H9 (cell line): ENCODE measurements at regions not wholly inside any gene's neighbourhood (a gene's known extent, or its start where the extent isn't known, plus 50 kb on each side); places are given as distances from the start of the nearest gene placed in this dataset.

Experiments used
- DNase-seq: peaks from one replicate; pipeline ENCODE4 v3.0.0-alpha.2; 2017
- H2AFZ ChIP-seq: one replicate; pipeline ENCODE4 v1.6.1; 2013; ENCODE audit warnings: mild to moderate bottlenecking, low read length, control low read depth, moderate library complexity
- H2AK5ac ChIP-seq: 2 replicates; pipeline ENCODE4 v1.6.1; 2013; ENCODE audit warnings: low read length, control low read depth, mixed read lengths; ENCODE audit not compliant: insufficient read length
- H2BK120ac ChIP-seq: one replicate; pipeline ENCODE4 v1.6.1; 2013; ENCODE audit warnings: low read depth, mild to moderate bottlenecking, low read length, control low read depth, inconsistent platforms; ENCODE audit not compliant: poor library complexity, severe bottlenecking
- H2BK12ac ChIP-seq: 2 replicates; pipeline ENCODE4 v1.6.1; 2013; ENCODE audit warnings: low read length, control low read depth, mixed read lengths, low read depth; ENCODE audit not compliant: insufficient read length
- H2BK15ac ChIP-seq: 2 replicates; pipeline ENCODE4 v1.6.1; 2013; ENCODE audit warnings: low read depth, low read length, control low read depth
- H2BK20ac ChIP-seq: one replicate; pipeline ENCODE4 v1.6.1; 2013; ENCODE audit warnings: low read depth, mild to moderate bottlenecking, low read length, control low read depth, inconsistent platforms; ENCODE audit not compliant: poor library complexity, severe bottlenecking
- H2BK5ac ChIP-seq: 2 replicates; pipeline ENCODE4 v1.6.1; 2013; ENCODE audit warnings: low read length, control low read depth, mixed read lengths; ENCODE audit not compliant: insufficient read length
- H3K14ac ChIP-seq: 2 replicates; pipeline ENCODE4 v1.6.1; 2013; ENCODE audit warnings: low read length, control low read depth; ENCODE audit not compliant: insufficient read depth
- H3K18ac ChIP-seq: 2 replicates; pipeline ENCODE4 v1.6.1; 2013; ENCODE audit warnings: low read depth, mild to moderate bottlenecking, mixed read lengths, low read length, control low read depth; ENCODE audit not compliant: insufficient read length
- H3K23ac ChIP-seq: 2 replicates; pipeline ENCODE4 v1.6.1; 2013; ENCODE audit warnings: low read length, control low read depth, mixed read lengths, low read depth; ENCODE audit not compliant: insufficient read length
- H3K23me2 ChIP-seq: 2 replicates; pipeline ENCODE4 v1.6.1; 2013; ENCODE audit warnings: low read depth, mild to moderate bottlenecking, mixed read lengths, low read length, control low read depth; ENCODE audit not compliant: insufficient read length, poor library complexity, severe bottlenecking
- H3K27ac ChIP-seq: 2 replicates; pipeline ENCODE4 v1.5.1; 2013; ENCODE audit warnings: low read length, control low read depth, mixed read lengths, low read depth; ENCODE audit not compliant: insufficient read length
- H3K27me3 ChIP-seq: 2 replicates; pipeline ENCODE4 v1.6.1; 2013; ENCODE audit warnings: low read length, control low read depth, inconsistent platforms; ENCODE audit not compliant: insufficient read depth
- H3K4ac ChIP-seq: 2 replicates; pipeline ENCODE4 v1.6.1; 2013; ENCODE audit warnings: low read depth, mild to moderate bottlenecking, control low read depth, inconsistent platforms, low read length, moderate library complexity
- H3K4me1 ChIP-seq: 2 replicates; pipeline ENCODE4 v1.6.1; 2013; ENCODE audit warnings: low read length, control low read depth, inconsistent platforms; ENCODE audit not compliant: insufficient read depth
- H3K4me2 ChIP-seq: 2 replicates; pipeline ENCODE4 v1.6.1; 2013; ENCODE audit warnings: low read length, control low read depth, mixed read lengths; ENCODE audit not compliant: insufficient read length, insufficient read depth
- H3K56ac ChIP-seq: 2 replicates; pipeline ENCODE4 v1.6.1; 2013; ENCODE audit warnings: low read depth, mild to moderate bottlenecking, mixed read lengths, low read length, control low read depth; ENCODE audit not compliant: insufficient read length
- H3K79me1 ChIP-seq: 2 replicates; pipeline ENCODE4 v1.6.1; 2013; ENCODE audit warnings: low read depth, mild to moderate bottlenecking, moderate library complexity, low read length, control low read depth, inconsistent platforms; ENCODE audit not compliant: insufficient read depth, poor library complexity, severe bottlenecking
- H3K79me2 ChIP-seq: 2 replicates; pipeline ENCODE4 v1.6.1; 2013; ENCODE audit warnings: low read length, control low read depth, inconsistent platforms; ENCODE audit not compliant: insufficient read depth
- H3K9ac ChIP-seq: 2 replicates; pipeline ENCODE4 v1.6.1; 2013; ENCODE audit warnings: low read length, control low read depth, mixed read lengths; ENCODE audit not compliant: insufficient read length; ENCODE audit errors: extremely low read depth
- H3K9me3 ChIP-seq: one replicate; pipeline ENCODE4 v1.6.1; 2013; ENCODE audit warnings: low read depth, low read length, inconsistent platforms; ENCODE audit not compliant: control insufficient read depth
- H3T11ph ChIP-seq: one replicate; pipeline ENCODE4 v1.6.1; 2013; ENCODE audit warnings: mild to moderate bottlenecking, low read length, control low read depth, inconsistent platforms
- H4K20me1 ChIP-seq: one replicate; pipeline ENCODE4 v1.6.1; 2013; ENCODE audit not compliant: control insufficient read depth, insufficient read length, insufficient read depth
- H4K5ac ChIP-seq: 2 replicates; pipeline ENCODE4 v1.6.1; 2013; ENCODE audit warnings: low read depth, mild to moderate bottlenecking, mixed read lengths, low read length, control low read depth; ENCODE audit not compliant: insufficient read length
- H4K8ac ChIP-seq: replicated peaks from 2 replicates; pipeline ENCODE4 v1.6.1; 2013; ENCODE audit warnings: low read length, control low read depth, mixed read lengths, low read depth; ENCODE audit not compliant: insufficient read length
- H4K91ac ChIP-seq: 2 replicates; pipeline ENCODE4 v1.6.1; 2013; ENCODE audit warnings: low read depth, mild to moderate bottlenecking, moderate library complexity, mixed read lengths, low read length, control low read depth; ENCODE audit not compliant: insufficient read length
- H3K27ac Mint-ChIP-seq, 3 experiments: 2 replicates in 2 of 3; 3 replicates in 1 of 3; pipeline ENCODE4 v1.8.0; 2020 to 2021; ENCODE audit warnings: mixed read lengths in 3 of 3, mild to moderate bottlenecking in 1 of 3, moderate library complexity in 1 of 3
- H3K27me3 Mint-ChIP-seq: 2 replicates; pipeline ENCODE4 v1.8.0; 2021; ENCODE audit warnings: low read depth, mild to moderate bottlenecking, moderate library complexity, mixed read lengths
- H3K36me3 Mint-ChIP-seq, 3 experiments: 2 replicates in 2 of 3; 3 replicates in 1 of 3; pipeline ENCODE4 v1.8.0; 2020 to 2021; ENCODE audit warnings: low read depth in 3 of 3, mixed read lengths in 3 of 3; ENCODE audit not compliant: insufficient read depth in 1 of 3
- H3K4me1 Mint-ChIP-seq, 2 experiments: 2 replicates each; pipeline ENCODE4 v1.8.0; 2020; ENCODE audit warnings: mixed read lengths in 2 of 2
- H3K4me3 Mint-ChIP-seq, 2 experiments: 2 replicates in 1 of 2; 3 replicates in 1 of 2; pipeline ENCODE4 v1.8.0; 2020 to 2021; ENCODE audit warnings: mild to moderate bottlenecking in 2 of 2, mixed read lengths in 2 of 2, moderate library complexity in 1 of 2
- H3K9me3 Mint-ChIP-seq, 2 experiments: 2 replicates in 1 of 2; 3 replicates in 1 of 2; pipeline ENCODE4 v1.8.0; 2020; ENCODE audit warnings: mild to moderate bottlenecking in 2 of 2, mixed read lengths in 2 of 2, moderate library complexity in 1 of 2
- WGBS: extraction: QIAGEN DNeasy Blood & Tissue Kit; methylation state at CpG from one replicate; pipeline ENCODE4 v1.1.7; 2013; ENCODE audit warnings: missing lambda C conversion rate, low lambda C conversion rate, mixed read lengths; ENCODE audit not compliant: insufficient read length; ENCODE audit errors: extremely low coverage; 5-methylcytosine and 5-hydroxymethylcytosine counted together
- TF ChIP-seq, protein P1 (sequence below): fragments of 200-600 bp; sonication (generic); conservative IDR thresholded peaks from 3 replicates; pipeline ENCODE4 v1.8.0; 2021; ENCODE audit warnings: antibody characterized with exemption, mild to moderate bottlenecking

DNA sequence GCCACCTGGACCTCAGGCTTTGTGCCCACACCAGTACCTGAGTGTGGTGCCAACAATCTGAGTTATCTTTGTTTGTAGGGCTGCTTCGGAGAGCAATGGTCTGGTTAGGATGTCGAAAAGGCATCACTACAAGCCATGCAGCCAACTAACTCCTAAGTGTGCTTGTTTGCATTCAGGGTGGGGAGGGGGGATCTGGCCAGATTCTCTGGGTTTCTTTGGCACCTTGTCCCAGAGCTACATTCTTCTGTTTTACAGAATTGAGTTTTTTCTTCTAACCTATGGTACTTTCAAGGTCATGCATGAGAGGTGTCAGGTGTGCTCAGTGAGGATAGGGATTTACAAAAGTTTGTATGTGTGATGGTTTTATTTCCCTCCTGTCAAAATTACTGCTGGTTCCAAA lies 391.4 kb upstream of the RARB start:
- H4K8ac ChIP-seq: no peak overlapping the region
- no peak overlapping the region for H2AK5ac ChIP-seq
- no peak overlapping the region for H3T11ph ChIP-seq
- no peak overlapping the region for H2BK12ac ChIP-seq
- whole genome bisulfite sequencing: no CpG with 5 or more reads among the region's 2 CpGs
- Mint-ChIP-seq H3K4me1 (peaks cover 0 to 2% of the 10 kb centered on the region in 2 experiments; a peak in 1 of 4 replicates), H3K27ac (no peak overlapping the region), H3K4me3 (no peak overlapping the region), H3K27me3 (peaks cover 2% of the 10 kb centered on the region; the same call in 1 of the 2 replicates), H3K9me3 (no peaks in the 10 kb centered on the region), H3K36me3 (no peaks in the 10 kb centered on the region)
- no peak overlapping the region for H2AFZ ChIP-seq
- H3K27me3 ChIP-seq: no peaks in the 10 kb centered on the region
- no peaks in the 10 kb centered on the region for H3K23me2 ChIP-seq
- no peaks in the 10 kb centered on the region for H3K79me1 ChIP-seq
- no peak for DNase-seq
- no peaks in the 10 kb centered on the region for H3K9me3 ChIP-seq
- no peak overlapping the region for H4K91ac ChIP-seq
- no peak overlapping the region for H3K23ac ChIP-seq
- no peak overlapping the region for H3K27ac ChIP-seq
- no peak overlapping the region for H2BK20ac ChIP-seq
- H3K9ac ChIP-seq: no peak overlapping the region
- TF ChIP-seq, protein P1, sequence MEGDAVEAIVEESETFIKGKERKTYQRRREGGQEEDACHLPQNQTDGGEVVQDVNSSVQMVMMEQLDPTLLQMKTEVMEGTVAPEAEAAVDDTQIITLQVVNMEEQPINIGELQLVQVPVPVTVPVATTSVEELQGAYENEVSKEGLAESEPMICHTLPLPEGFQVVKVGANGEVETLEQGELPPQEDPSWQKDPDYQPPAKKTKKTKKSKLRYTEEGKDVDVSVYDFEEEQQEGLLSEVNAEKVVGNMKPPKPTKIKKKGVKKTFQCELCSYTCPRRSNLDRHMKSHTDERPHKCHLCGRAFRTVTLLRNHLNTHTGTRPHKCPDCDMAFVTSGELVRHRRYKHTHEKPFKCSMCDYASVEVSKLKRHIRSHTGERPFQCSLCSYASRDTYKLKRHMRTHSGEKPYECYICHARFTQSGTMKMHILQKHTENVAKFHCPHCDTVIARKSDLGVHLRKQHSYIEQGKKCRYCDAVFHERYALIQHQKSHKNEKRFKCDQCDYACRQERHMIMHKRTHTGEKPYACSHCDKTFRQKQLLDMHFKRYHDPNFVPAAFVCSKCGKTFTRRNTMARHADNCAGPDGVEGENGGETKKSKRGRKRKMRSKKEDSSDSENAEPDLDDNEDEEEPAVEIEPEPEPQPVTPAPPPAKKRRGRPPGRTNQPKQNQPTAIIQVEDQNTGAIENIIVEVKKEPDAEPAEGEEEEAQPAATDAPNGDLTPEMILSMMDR: no peak
- no peak overlapping the region for H3K56ac ChIP-seq
- H2BK5ac ChIP-seq: no peak overlapping the region
- H4K5ac ChIP-seq: no peak overlapping the region
- H3K14ac ChIP-seq: no peak overlapping the region
- no peaks in the 10 kb centered on the region for H3K4me1 ChIP-seq
- no peak overlapping the region for H3K4me2 ChIP-seq
- no peak overlapping the region for H2BK120ac ChIP-seq
- no peaks in the 10 kb centered on the region for H3K79me2 ChIP-seq
- H3K18ac ChIP-seq: no peak overlapping the region
- no peak overlapping the region for H3K4ac ChIP-seq
- H2BK15ac ChIP-seq: no peak overlapping the region
- no peaks in the 10 kb centered on the region for H4K20me1 ChIP-seq
